OCI-LY7 (cell line): ENCODE measurements at regions not wholly inside any gene's neighbourhood (a gene's known extent, or its start where the extent isn't known, plus 50 kb on each side); places are given as distances from the start of the nearest gene placed in this dataset.

Experiments
- BruUV-seq: library from RNA; stranded (reverse); fragments of 400-500 nt; replicated peaks from 2 replicates; lab custom pipeline; 2021; lab: Mats Ljungman, UMichigan
- CTCF ChIA-PET: fragments of 300-600 bp; sonication (Branson Sonifier 250); formaldehyde crosslinking; loops from one replicate; lab custom pipeline; 2022; ENCODE audit warnings: antibody characterized with exemption; ENCODE audit not compliant: unreplicated experiment; lab: Charles Lee
- POLR2A ChIA-PET: fragments of 300-600 bp; sonication (Branson Sonifier 250); formaldehyde crosslinking; loops from one replicate; lab custom pipeline; 2022; ENCODE audit warnings: antibody characterized with exemption; lab: Charles Lee
- DNase-seq: peaks from one replicate; pipeline ENCODE4 v3.0.0-alpha.2; 2015; ENCODE audit warnings: low spot score
- H2AFZ ChIP-seq: fragments of 200-600 bp; sonication (generic), shearing (Covaris generic); 2 replicates; pipeline ENCODE4 v1.6.1; 2014; ENCODE audit warnings: mild to moderate bottlenecking, antibody characterized with exemption, low read length, moderate library complexity
- H3K27ac ChIP-seq: fragments of 200-600 bp; sonication (generic); 2 replicates; pipeline ENCODE4 v1.5.1; 2014; ENCODE audit warnings: mixed run types, low read depth, mild to moderate bottlenecking, moderate library complexity, low read length, inconsistent platforms; ENCODE audit not compliant: poor library complexity, severe bottlenecking
- H3K36me3 ChIP-seq: fragments of 200-600 bp; sonication (generic); 2 replicates; pipeline ENCODE4 v1.6.1; 2014; ENCODE audit warnings: mild to moderate bottlenecking, antibody characterized with exemption, low read length, moderate library complexity, mixed read lengths; ENCODE audit not compliant: insufficient read depth
- H3K4me1 ChIP-seq: fragments of 200-600 bp; sonication (generic); 2 replicates; pipeline ENCODE4 v1.5.1; 2014; ENCODE audit warnings: mild to moderate bottlenecking, low read length; ENCODE audit not compliant: insufficient read depth, poor library complexity, severe bottlenecking
- H3K4me2 ChIP-seq: fragments of 200-600 bp; sonication (generic); 2 replicates; pipeline ENCODE4 v1.6.1; 2014; ENCODE audit warnings: mild to moderate bottlenecking, low read length
- H3K4me3 ChIP-seq: fragments of 200-600 bp; sonication (generic); 2 replicates; pipeline ENCODE4 v1.5.1; 2014; ENCODE audit warnings: mild to moderate bottlenecking, low read depth, low read length; ENCODE audit not compliant: poor library complexity, severe bottlenecking
- H3K79me2 ChIP-seq: fragments of 200-600 bp; sonication (generic); 2 replicates; pipeline ENCODE4 v1.6.1; 2016; ENCODE audit warnings: low read depth, mild to moderate bottlenecking, low read length, moderate library complexity, mixed read lengths; ENCODE audit not compliant: insufficient read depth
- H3K9me2 ChIP-seq: fragments of 200-600 bp; sonication (generic); 2 replicates; pipeline ENCODE4 v1.6.1; 2016; ENCODE audit warnings: mild to moderate bottlenecking, low read length, mixed read lengths; ENCODE audit not compliant: insufficient read depth
- H3K9me3 ChIP-seq: fragments of 200-600 bp; sonication (generic); 2 replicates; pipeline ENCODE4 v1.6.1; 2014; ENCODE audit warnings: mild to moderate bottlenecking, mixed run types, low read length, mixed read lengths
- H4K20me1 ChIP-seq: fragments of 200-600 bp; sonication (generic); 2 replicates; pipeline ENCODE4 v1.6.1; 2014; ENCODE audit warnings: mild to moderate bottlenecking, antibody characterized with exemption, low read length, moderate library complexity, mixed read lengths; ENCODE audit not compliant: insufficient read depth
- EZH2phosphoT487 ChIP-seq: fragments of 200-600 bp; sonication (generic); IDR thresholded peaks from 2 replicates; pipeline ENCODE4 v1.6.1; 2018; ENCODE audit warnings: low read depth, borderline replicate concordance, mild to moderate bottlenecking, mixed run types, antibody characterized with exemption, low read length, moderate library complexity, mixed read lengths
- intact Hi-C: fragments of 100-400 bp; cut with micrococcal nuclease; formaldehyde crosslinking; loops from one replicate; pipeline ENCODE4 v1.10.0; 2022; ENCODE audit not compliant: unreplicated experiment
- TF ChIP-seq, protein P1 (sequence below): fragments of 200-600 bp; sonication (generic); conservative IDR thresholded peaks from 2 replicates; pipeline ENCODE4 v1.5.1; 2014; ENCODE audit warnings: mild to moderate bottlenecking, antibody characterized with exemption, low read length, moderate library complexity, mixed read lengths

DNA sequence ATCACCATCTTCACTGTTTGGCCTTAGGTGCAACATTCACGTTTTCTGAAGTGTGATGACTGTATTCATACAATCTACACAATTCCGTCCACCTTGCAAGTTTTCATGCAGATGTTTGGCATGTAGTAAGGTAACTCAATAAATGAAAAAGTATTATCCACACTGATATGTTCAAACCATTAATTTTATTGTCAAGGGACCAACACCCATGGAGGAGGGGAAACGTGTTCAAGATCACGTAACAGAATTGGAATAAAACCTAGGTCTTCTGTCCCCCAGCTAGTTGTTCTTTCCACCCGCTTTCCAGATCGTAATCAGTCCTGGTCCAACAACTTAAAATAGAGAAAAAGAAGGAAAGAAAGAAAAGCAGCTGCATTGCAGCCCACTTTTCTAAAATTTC, 560.4 kb upstream of the MCTP2 start:
- H4K20me1 ChIP-seq = no peaks in the 10 kb centered on the region
- no TSS peak for BruUV-seq

DNA sequence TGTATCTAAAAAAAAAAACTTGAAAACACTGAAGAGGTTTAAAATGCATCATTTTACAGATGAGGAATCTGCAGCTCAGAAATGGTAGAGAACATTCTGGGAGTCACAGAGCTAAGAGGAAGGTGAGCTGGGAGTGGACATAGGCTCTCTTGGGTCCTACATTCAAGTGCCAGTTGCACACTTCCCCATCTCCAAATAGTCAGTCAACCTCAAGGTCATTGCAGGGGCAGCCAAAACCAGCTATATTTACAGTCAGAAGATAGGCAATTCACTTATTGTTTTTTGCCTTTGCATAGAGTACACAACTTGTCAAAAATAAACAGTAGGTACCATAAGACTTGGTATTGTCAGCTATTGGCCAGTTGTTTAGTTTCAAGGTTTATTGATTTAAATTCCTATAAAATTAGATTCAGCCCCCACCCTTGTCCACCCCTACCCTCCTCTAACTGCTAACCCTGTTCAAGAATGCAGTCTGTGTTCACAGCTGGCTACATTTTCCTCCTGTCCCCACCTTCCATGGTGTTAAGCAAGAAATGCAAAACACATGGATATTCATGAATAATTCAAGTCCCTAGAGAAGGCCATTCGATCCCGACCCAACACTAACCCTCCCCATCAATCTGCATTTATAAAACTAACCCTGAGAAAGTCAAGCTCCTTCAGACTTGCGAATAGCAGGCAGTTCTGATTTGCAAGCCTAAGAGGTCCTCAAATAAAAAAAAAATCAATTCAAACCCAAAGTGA, 567.0 kb upstream of the MCTP2 start:
- Histone ChIP-seq H3K4me1 (no peaks in the 10 kb centered on the region), H4K20me1 (no peaks in the 10 kb centered on the region), H3K4me2 (no peak overlapping the region), H3K9me2 (no peaks in the 10 kb centered on the region), H2AFZ (no peak overlapping the region), H3K9me3 (no peaks in the 10 kb centered on the region), H3K4me3 (no peak overlapping the region), H3K36me3 (no peaks in the 10 kb centered on the region), H3K79me2 (no peaks in the 10 kb centered on the region), H3K27ac (no peak overlapping the region)
- BruUV-seq = no TSS peak
- ChIA-PET CTCF (no interaction called here), POLR2A (interaction anchor here (1.0 kb wide), 1 partner anchor 18 kb away, joined by 3 read pairs; no protein-coding TSS in a partner anchor)
- intact Hi-C loops = no loop called here
- DNase-seq = no peak
- TF ChIP-seq, protein P1, sequence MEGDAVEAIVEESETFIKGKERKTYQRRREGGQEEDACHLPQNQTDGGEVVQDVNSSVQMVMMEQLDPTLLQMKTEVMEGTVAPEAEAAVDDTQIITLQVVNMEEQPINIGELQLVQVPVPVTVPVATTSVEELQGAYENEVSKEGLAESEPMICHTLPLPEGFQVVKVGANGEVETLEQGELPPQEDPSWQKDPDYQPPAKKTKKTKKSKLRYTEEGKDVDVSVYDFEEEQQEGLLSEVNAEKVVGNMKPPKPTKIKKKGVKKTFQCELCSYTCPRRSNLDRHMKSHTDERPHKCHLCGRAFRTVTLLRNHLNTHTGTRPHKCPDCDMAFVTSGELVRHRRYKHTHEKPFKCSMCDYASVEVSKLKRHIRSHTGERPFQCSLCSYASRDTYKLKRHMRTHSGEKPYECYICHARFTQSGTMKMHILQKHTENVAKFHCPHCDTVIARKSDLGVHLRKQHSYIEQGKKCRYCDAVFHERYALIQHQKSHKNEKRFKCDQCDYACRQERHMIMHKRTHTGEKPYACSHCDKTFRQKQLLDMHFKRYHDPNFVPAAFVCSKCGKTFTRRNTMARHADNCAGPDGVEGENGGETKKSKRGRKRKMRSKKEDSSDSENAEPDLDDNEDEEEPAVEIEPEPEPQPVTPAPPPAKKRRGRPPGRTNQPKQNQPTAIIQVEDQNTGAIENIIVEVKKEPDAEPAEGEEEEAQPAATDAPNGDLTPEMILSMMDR = no peak
- TF ChIP-seq EZH2phosphoT487 = no peak

More for the DNA sequence above, 560.4 kb upstream of the MCTP2 start:
- H3K36me3 ChIP-seq = no peaks in the 10 kb centered on the region
- ChIA-PET POLR2A (no interaction called here), CTCF (no interaction called here)
- no peaks in the 10 kb centered on the region for H3K9me3 ChIP-seq
- H3K9me2 ChIP-seq = no peaks in the 10 kb centered on the region
- no peak for TF ChIP-seq EZH2phosphoT487
- TF ChIP-seq, protein P1 = no peak
- no peaks in the 10 kb centered on the region for H3K4me1 ChIP-seq
- DNase-seq = no peak
- no peaks in the 10 kb centered on the region for H3K79me2 ChIP-seq
- intact Hi-C loops = no loop called here
- no peak overlapping the region for H3K4me3 ChIP-seq
- no peak overlapping the region for H3K27ac ChIP-seq
- H2AFZ ChIP-seq = no peak overlapping the region
- no peak overlapping the region for H3K4me2 ChIP-seq

DNA sequence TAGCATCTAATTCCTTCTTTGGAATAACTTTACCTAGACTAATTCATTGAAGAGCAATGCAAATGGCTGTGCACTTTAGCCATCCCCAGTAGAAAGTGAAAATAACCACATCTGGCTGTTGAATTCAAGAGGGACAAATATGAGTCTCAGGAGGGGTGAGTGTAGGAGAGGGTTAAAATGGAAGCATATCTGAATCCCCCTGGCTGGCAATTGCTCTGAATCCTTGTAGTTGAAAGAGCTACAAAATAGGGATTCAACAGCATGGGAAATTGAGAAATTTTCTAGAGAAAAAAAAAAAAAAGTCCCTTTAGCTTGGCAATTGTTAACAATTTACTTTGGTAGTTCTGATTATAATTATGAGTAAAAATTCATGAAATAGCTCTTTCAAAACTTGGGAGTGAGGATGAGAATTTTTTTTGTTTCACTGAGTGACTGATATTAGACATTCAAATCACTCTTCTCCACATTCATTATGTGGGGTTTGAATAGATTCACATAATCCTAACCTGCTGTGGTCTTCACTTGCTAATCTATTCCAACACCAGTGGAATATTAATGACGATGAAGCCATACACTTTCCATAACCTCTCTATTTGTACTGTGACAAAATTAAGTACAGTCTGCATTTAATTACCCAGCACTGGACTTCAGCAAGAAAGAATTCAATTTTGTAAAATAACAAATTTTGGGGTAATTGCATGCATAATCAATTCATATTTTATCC, 569.0 kb upstream of the MCTP2 start:
- H4K20me1 ChIP-seq = no peaks in the 10 kb centered on the region
- POLR2A ChIA-PET = no interaction called here
- no peak overlapping the region for H2AFZ ChIP-seq
- no peak overlapping the region for H3K4me3 ChIP-seq
- TF ChIP-seq, protein P1 = no peak
- no peak for TF ChIP-seq EZH2phosphoT487
- H3K4me1 ChIP-seq = no peaks in the 10 kb centered on the region
- no peaks in the 10 kb centered on the region for H3K9me2 ChIP-seq
- CTCF ChIA-PET = no interaction called here
- DNase-seq = no peak
- no TSS peak for BruUV-seq
- H3K9me3 ChIP-seq = no peaks in the 10 kb centered on the region
- no peak overlapping the region for H3K4me2 ChIP-seq
- no peaks in the 10 kb centered on the region for H3K79me2 ChIP-seq
- H3K36me3 ChIP-seq = no peaks in the 10 kb centered on the region
- no peak overlapping the region for H3K27ac ChIP-seq
- intact Hi-C loops = no loop called here
